ENCODE measurements at regions not wholly inside any gene's neighbourhood (a gene's known extent, or its start where the extent isn't known, plus 50 kb on each side); places are given as distances from the start of the nearest gene placed in this dataset.

GRCh38 chr1:217025381-217025780, 302.2 kb upstream of the ESRRG start:
- no peak for DNase-seq (ENCODE audit: extremely low read depth in 1 of 11, low read depth in 9 of 11, low spot score in 4 of 11)

- no peak for DNase-seq (ENCODE audit: extremely low read depth in 1 of 11, low read depth in 9 of 11, low spot score in 4 of 11)
Measured at GRCh38 chr1:217024911-217025310, 301.7 kb upstream of the ESRRG start.

GRCh38 chr1:217021956-217022355, 298.7 kb upstream of the ESRRG start:
- DNase-seq (ENCODE audit: extremely low read depth in 1 of 11, low read depth in 9 of 11, low spot score in 4 of 11): no peak

- DNase-seq (ENCODE audit: extremely low read depth in 1 of 11, low read depth in 9 of 11, low spot score in 4 of 11): no peak
Measured at GRCh38 chr1:217021400-217021799, 298.2 kb upstream of the ESRRG start.

GRCh38 chr1:217019475-217019874, 296.2 kb upstream of the ESRRG start:
- DNase-seq (ENCODE audit: extremely low read depth in 1 of 11, low read depth in 9 of 11, low spot score in 4 of 11): no peak

GRCh38 chr1:217018648-217019047, 295.4 kb upstream of the ESRRG start:
- DNase-seq (ENCODE audit: extremely low read depth in 1 of 11, low read depth in 9 of 11, low spot score in 4 of 11): no peak

GRCh38 chr1:217017165-217017564, 293.9 kb upstream of the ESRRG start:
- DNase-seq (ENCODE audit: extremely low read depth in 1 of 11, low read depth in 9 of 11, low spot score in 4 of 11): no peak

GRCh38 chr1:217014066-217014465, 290.8 kb upstream of the ESRRG start:
- no peak for DNase-seq (ENCODE audit: extremely low read depth in 1 of 11, low read depth in 9 of 11, low spot score in 4 of 11)

GRCh38 chr1:217012659-217013058, 289.4 kb upstream of the ESRRG start:
- DNase-seq (ENCODE audit: extremely low read depth in 1 of 11, low read depth in 9 of 11, low spot score in 4 of 11): no peak

- no peak for DNase-seq (ENCODE audit: extremely low read depth in 1 of 11, low read depth in 9 of 11, low spot score in 4 of 11)
Measured at GRCh38 chr1:217011097-217011496, 287.9 kb upstream of the ESRRG start.

GRCh38 chr1:217010253-217010652, 287.0 kb upstream of the ESRRG start:
- no peak for DNase-seq (ENCODE audit: extremely low read depth in 1 of 11, low read depth in 9 of 11, low spot score in 4 of 11)

- DNase-seq (ENCODE audit: extremely low read depth in 1 of 11, low read depth in 9 of 11, low spot score in 4 of 11): no peak
Measured at GRCh38 chr1:217009376-217009775, 286.1 kb upstream of the ESRRG start.

GRCh38 chr1:217004776-217005436, 281.7 kb upstream of the ESRRG start:
- no peak for DNase-seq (ENCODE audit: extremely low read depth in 1 of 11, low read depth in 9 of 11, low spot score in 4 of 11)

GRCh38 chr1:217003355-217003754, 280.1 kb upstream of the ESRRG start:
- no peak for DNase-seq (ENCODE audit: extremely low read depth in 1 of 11, low read depth in 9 of 11, low spot score in 4 of 11)

GRCh38 chr1:216997831-216998230, 274.6 kb upstream of the ESRRG start:
- DNase-seq (ENCODE audit: extremely low read depth in 1 of 11, low read depth in 9 of 11, low spot score in 4 of 11): no peak

- no peak for DNase-seq (ENCODE audit: extremely low read depth in 1 of 11, low read depth in 9 of 11, low spot score in 4 of 11)
Measured at GRCh38 chr1:216997069-216997468, 273.8 kb upstream of the ESRRG start.

GRCh38 chr1:216984536-216984935, 261.3 kb upstream of the ESRRG start:
- DNase-seq (ENCODE audit: extremely low read depth in 1 of 11, low read depth in 9 of 11, low spot score in 4 of 11): no peak

GRCh38 chr1:216983823-216984222, 260.6 kb upstream of the ESRRG start:
- DNase-seq (ENCODE audit: extremely low read depth in 1 of 11, low read depth in 9 of 11, low spot score in 4 of 11): no peak

GRCh38 chr1:216961516-216961915, 238.3 kb upstream of the ESRRG start:
- no peak for DNase-seq (ENCODE audit: extremely low read depth in 1 of 11, low read depth in 9 of 11, low spot score in 4 of 11)

GRCh38 chr1:216960716-216961115, 237.5 kb upstream of the ESRRG start:
- DNase-seq (ENCODE audit: extremely low read depth in 1 of 11, low read depth in 9 of 11, low spot score in 4 of 11): no peak

- no peak for DNase-seq (ENCODE audit: extremely low read depth in 1 of 11, low read depth in 9 of 11, low spot score in 4 of 11)
Measured at GRCh38 chr1:216958569-216958968, 235.3 kb upstream of the ESRRG start.

GRCh38 chr1:216953495-216953894, 230.3 kb upstream of the ESRRG start:
- DNase-seq (ENCODE audit: extremely low read depth in 1 of 11, low read depth in 9 of 11, low spot score in 4 of 11): no peak

Data from renal cortex interstitium (tissue), 11 donors.